Peyer's patch (tissue), 4 donors: ENCODE measurements at regions not wholly inside any gene's neighbourhood (a gene's known extent, or its start where the extent isn't known, plus 50 kb on each side); places are given as distances from the start of the nearest gene placed in this dataset.

Source experiments
- CTCF ChIP-seq, 6 experiments: fragments of 450-650 bp in 4 of 6; fragments of 200-600 bp in 2 of 6; sonication (generic) in 1 of 6; IDR thresholded peaks; one replicate each; pipeline ENCODE4 v1.5.1; 2017 to 2019; ENCODE audit warnings: antibody characterized with exemption in 6 of 6, mild to moderate bottlenecking in 3 of 6, moderate library complexity in 1 of 6
- POLR2A ChIP-seq, 2 donors: fragments of 450-650 bp; IDR thresholded peaks; one replicate each; pipeline ENCODE4 v1.5.1; 2017; ENCODE audit warnings: antibody characterized with exemption in 2 of 2, mild to moderate bottlenecking in 2 of 2, moderate library complexity in 2 of 2

DNA sequence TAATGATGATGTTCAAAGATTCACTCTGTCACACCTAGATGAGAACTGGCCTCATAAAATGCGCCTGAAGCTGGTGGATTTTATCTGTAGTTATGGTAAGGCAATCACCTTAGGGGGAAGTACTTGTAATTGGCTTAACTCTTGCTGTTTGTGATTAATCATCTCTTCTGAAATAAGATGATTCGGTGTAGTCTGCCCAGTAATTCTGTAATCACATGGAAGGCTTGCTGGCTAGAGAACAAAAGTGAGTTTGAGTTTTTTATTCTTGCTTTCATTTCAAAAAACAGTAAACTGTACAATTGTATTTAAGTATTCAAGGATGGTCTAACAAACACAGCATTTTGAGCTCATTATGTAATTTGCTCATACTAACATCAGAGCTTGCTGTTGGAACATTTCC lies 72.1 kb downstream of the OTOL1 start:
- TF ChIP-seq CTCF (IDR thresholded peaks at IDR 0.05), result no peak
- TF ChIP-seq POLR2A (IDR thresholded peaks at IDR 0.05), result no peak
